ENCODE measurements at regions not wholly inside any gene's neighbourhood (a gene's known extent, or its start where the extent isn't known, plus 50 kb on each side); places are given as distances from the start of the nearest gene placed in this dataset.

DNA sequence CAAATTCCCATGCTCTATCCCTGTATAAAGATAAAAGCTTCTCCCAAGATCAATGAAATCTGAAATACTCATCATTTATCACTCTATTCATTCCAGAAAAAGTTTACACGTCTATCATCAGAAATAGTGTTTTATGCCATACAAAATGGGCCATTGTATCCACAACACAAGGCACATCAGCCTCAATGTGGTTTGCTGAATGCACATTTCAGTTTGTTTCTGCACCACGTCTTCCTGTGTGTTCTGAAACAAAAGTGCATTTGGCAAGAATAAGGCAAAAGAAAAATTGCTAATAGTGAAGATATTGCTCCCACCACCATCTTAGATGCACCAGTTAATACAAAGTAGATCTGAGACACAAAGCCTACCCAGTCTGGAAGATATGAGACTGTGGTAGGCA, 89.6 kb upstream of the ETS2 start (continued):
- TF ChIP-seq XRCC5 (optimal IDR thresholded peaks at IDR 0.05; ENCODE audit: low read length) (no peak), ZNF232 (CRISPR knock-in tag; IDR thresholded peaks at IDR 0.05; ENCODE audit: borderline replicate concordance) (no peak), SIN3A (IDR thresholded peaks at IDR 0.05; ENCODE audit: borderline replicate concordance, low read depth, low read length) (no peak)
- TF ChIP-seq, protein P1, sequence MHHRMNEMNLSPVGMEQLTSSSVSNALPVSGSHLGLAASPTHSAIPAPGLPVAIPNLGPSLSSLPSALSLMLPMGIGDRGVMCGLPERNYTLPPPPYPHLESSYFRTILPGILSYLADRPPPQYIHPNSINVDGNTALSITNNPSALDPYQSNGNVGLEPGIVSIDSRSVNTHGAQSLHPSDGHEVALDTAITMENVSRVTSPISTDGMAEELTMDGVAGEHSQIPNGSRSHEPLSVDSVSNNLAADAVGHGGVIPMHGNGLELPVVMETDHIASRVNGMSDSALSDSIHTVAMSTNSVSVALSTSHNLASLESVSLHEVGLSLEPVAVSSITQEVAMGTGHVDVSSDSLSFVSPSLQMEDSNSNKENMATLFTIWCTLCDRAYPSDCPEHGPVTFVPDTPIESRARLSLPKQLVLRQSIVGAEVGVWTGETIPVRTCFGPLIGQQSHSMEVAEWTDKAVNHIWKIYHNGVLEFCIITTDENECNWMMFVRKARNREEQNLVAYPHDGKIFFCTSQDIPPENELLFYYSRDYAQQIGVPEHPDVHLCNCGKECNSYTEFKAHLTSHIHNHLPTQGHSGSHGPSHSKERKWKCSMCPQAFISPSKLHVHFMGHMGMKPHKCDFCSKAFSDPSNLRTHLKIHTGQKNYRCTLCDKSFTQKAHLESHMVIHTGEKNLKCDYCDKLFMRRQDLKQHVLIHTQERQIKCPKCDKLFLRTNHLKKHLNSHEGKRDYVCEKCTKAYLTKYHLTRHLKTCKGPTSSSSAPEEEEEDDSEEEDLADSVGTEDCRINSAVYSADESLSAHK (CRISPR knock-in tag; IDR thresholded peaks at IDR 0.05; ENCODE audit: borderline replicate concordance): no peak
- TF ChIP-seq, protein P2, sequence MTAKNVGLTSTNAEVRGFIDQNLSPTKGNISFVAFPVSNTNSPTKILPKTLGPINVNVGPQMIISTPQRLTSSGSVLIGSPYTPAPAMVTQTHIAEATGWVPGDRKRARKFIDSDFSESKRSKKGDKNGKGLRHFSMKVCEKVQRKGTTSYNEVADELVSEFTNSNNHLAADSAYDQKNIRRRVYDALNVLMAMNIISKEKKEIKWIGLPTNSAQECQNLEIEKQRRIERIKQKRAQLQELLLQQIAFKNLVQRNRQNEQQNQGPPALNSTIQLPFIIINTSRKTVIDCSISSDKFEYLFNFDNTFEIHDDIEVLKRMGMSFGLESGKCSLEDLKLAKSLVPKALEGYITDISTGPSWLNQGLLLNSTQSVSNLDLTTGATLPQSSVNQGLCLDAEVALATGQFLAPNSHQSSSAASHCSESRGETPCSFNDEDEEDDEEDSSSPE (CRISPR knock-in tag; IDR thresholded peaks at IDR 0.05): no peak

- CTCF ChIA-PET (ENCODE audit: low intra/inter-chr PET ratio, low total read pairs): no interaction called here
- FAIRE-seq: no peak
- no peak for TF ChIP-seq ZSCAN22 (CRISPR knock-in tag; IDR thresholded peaks at IDR 0.05)
- TF ChIP-seq POLR2AphosphoS5 (IDR thresholded peaks at IDR 0.05; ENCODE audit: low read depth, low read length): no peak
- TF ChIP-seq, protein P3, sequence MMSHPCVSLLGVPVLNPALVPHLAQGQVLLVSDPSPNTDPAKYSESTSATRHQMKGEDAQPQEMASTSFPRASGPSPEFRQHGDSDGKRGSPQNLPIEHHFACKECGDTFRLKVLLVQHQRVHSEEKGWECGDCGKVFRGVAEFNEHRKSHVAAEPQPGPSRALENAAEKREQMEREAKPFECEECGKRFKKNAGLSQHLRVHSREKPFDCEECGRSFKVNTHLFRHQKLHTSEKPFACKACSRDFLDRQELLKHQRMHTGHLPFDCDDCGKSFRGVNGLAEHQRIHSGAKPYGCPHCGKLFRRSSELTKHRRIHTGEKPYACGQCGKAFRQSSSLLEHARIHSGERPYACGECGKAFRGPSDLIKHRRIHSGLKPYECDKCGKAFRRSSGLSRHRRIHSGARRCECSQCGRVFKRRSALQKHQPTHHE (CRISPR knock-in tag; IDR thresholded peaks at IDR 0.05; ENCODE audit: borderline replicate concordance): no peak
- TF ChIP-seq ZNF501 (CRISPR knock-in tag; IDR thresholded peaks at IDR 0.05): no peak
- TF ChIP-seq PHB2 (IDR thresholded peaks at IDR 0.05; ENCODE audit: partially characterized antibody): no peak
- no peak for TF ChIP-seq ZNF44 (CRISPR knock-in tag; IDR thresholded peaks at IDR 0.05)
- TF ChIP-seq NFE2L2 (IDR thresholded peaks at IDR 0.05; ENCODE audit: low read length): no peak
- no peak for TF ChIP-seq HMG20B (CRISPR knock-in tag; conservative IDR thresholded peaks at IDR 0.05)
- TF ChIP-seq, protein P4, sequence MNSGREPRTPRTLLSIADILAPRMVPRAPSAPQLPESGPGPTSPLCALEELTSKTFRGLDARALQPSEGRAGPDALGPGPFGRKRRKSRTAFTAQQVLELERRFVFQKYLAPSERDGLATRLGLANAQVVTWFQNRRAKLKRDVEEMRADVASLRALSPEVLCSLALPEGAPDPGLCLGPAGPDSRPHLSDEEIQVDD (CRISPR knock-in tag; IDR thresholded peaks at IDR 0.05; ENCODE audit: borderline replicate concordance): no peak
- no peak for TF ChIP-seq MBNL3 (CRISPR knock-in tag; conservative IDR thresholded peaks at IDR 0.05)
- TF ChIP-seq ZSCAN5A (CRISPR knock-in tag; IDR thresholded peaks at IDR 0.05; ENCODE audit: borderline replicate concordance): no peak
- TF ChIP-seq PLRG1 (conservative IDR thresholded peaks at IDR 0.05): no peak
- TF ChIP-seq CENPX (CRISPR knock-in tag; IDR thresholded peaks at IDR 0.05): no peak
- no peak for TF ChIP-seq MYC (CRISPR knock-in tag; IDR thresholded peaks at IDR 0.05; ENCODE audit: borderline replicate concordance)
Measured at GRCh38 chr21:38716942-38717341, 88.8 kb upstream of the ETS2 start.

More at GRCh38 chr21:38716942-38717341, 88.8 kb upstream of the ETS2 start:
- no peak for DNase-seq (ENCODE audit: low spot score)
- 68% methylated on average over 5 of the region's 5 CpGs for WGBS (ENCODE audit: low lambda C conversion rate)
- in situ Hi-C loops (cut with HindIII; ENCODE audit: extremely low pct_ligation_motif_present, low pct_unique_long_range_greater_than_20kb) (no loop called here), intact Hi-C loops (cut with micrococcal nuclease; ENCODE audit: unreplicated experiment) (no loop called here)
- peaks cover 0 to 12% of the 10 kb centered on the region in 2 experiments; a peak in 1 of 5 replicates for H3K27me3 ChIP-seq (ENCODE audit: control insufficient read depth in 1 of 2, insufficient read depth in 2 of 2, low read length in 2 of 2)
- no peak overlapping the region for H2AFZ ChIP-seq (ENCODE audit: low read length)
- peaks cover 2% of the 10 kb centered on the region; the same call in 1 of the 2 replicates for H3K4me1 ChIP-seq (ENCODE audit: insufficient read depth, low read length)
- no peak overlapping the region for H3K4me2 ChIP-seq (ENCODE audit: low read depth, low read length)
- H3K36me3 ChIP-seq (replicated peaks in 1 of 2; ENCODE audit: control insufficient read depth in 1 of 2, insufficient read depth in 2 of 2, low read length in 2 of 2): no peaks in the 10 kb centered on the region
- H3K9ac ChIP-seq (ENCODE audit: insufficient read depth, low read depth, low read length): no peak overlapping the region
- H3K79me2 ChIP-seq (ENCODE audit: insufficient read depth, low read length): no peaks in the 10 kb centered on the region
- no TSS peak for BruUV-seq (replicated peaks)
- H4K20me1 ChIP-seq (ENCODE audit: insufficient read depth, low read length): no peaks in the 10 kb centered on the region
- H3K9me3 ChIP-seq (ENCODE audit: low read length): no peaks in the 10 kb centered on the region
- no peak overlapping the region for H3K4me3 ChIP-seq (replicated peaks in 1 of 3; ENCODE audit: insufficient read depth in 1 of 3, low read depth in 2 of 3, low read length in 3 of 3)
- POLR2A ChIA-PET: no interaction called here
- ATAC-seq: no peak
- H3K27ac ChIP-seq (ENCODE audit: extremely low read length, insufficient read depth, low read length): no peak overlapping the region
